NCI-H226 (cell line): ENCODE measurements at regions not wholly inside any gene's neighbourhood (a gene's known extent, or its start where the extent isn't known, plus 50 kb on each side); places are given as distances from the start of the nearest gene placed in this dataset.

Experiments
- DNase-seq: peaks from one replicate; pipeline ENCODE4 v3.0.0-alpha.2; 2015

DNA sequence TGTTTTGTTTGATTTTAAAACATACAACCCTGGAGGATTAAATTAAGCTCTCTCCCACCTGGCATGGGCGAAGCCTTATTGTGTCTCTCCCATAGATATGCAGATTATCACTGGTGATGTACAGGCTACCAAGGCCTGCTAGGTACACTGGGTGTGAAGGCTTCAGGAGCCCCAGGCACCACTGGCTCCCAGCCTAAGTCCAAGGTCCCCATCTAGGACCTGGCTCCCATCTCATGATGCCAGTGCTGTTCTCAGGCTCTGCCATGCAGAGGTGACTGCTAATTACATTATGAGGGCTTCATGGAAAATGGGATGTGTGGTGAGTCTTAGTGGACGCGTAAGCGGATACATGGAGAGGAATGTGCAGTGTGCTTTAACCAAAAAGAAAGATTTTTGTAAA lies 201.2 kb upstream of the KLHL29 start:
- DNase-seq = no peak

GRCh38 chr2:23198316-23199114 lies 186.5 kb upstream of the KLHL29 start:
- DNase-seq = no peak

DNA sequence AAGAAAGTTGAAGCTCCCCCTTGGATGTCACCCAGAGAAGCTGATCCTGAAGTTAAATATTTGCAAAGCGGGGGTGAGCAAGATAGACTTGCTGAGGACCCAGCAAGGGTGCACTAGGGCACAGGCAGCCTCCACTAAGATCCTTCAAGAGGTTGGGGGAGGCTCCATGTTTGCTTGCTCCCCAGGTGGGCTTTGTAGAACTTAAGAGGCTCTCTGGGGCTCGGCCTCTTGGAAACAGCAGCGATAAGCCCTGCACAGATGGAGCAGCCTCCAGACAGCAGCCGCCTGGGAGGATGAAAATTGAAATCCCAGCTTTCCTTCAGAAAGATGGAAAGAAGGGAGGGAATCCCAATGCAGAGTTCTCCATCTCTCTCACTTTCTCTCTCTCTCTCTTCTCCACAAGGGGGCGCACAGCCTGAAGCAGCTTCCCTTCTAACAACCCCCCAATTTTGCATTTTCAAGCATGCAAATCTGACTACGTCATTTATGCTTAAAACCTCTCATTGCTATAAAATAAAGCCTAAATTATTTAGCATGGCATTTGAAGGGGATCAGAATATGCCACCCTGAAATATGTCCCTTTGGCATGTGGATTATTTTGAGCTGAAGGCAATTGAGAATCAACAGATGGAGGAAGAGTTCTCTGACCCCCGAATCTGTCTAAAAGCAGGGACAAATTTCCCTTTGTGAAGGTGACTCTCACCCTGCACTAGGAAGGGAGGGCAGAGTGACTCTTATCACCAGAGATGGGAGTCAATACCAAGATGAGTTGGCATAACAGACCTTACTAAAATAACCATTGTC lies 185.7 kb upstream of the KLHL29 start:
- peak; percentile 4 for DNase-seq

GRCh38 chr2:23200068-23200786 lies 184.8 kb upstream of the KLHL29 start:
- DNase-seq = no peak

- no peak for DNase-seq
These were observed 184.2 kb upstream of the KLHL29 start for GRCh38 chr2:23200787-23201114.

DNA sequence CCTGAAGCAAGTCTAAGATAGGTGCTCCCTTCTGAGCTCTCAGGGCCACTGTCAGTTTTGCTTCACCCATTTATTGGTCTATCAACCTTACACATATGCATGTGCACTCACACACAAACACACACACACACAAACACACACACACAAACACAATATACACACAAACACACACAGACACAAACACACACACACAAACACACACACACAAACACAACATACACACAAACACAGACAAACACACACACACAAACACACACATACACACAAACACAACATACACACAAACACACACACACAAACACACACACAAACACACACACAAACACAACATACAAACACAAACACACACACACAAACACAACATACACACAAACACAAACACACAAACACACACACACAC lies 181.6 kb upstream of the KLHL29 start:
- no peak for DNase-seq

GRCh38 chr2:23204685-23205242 lies 180.2 kb upstream of the KLHL29 start:
- DNase-seq = no peak

DNA sequence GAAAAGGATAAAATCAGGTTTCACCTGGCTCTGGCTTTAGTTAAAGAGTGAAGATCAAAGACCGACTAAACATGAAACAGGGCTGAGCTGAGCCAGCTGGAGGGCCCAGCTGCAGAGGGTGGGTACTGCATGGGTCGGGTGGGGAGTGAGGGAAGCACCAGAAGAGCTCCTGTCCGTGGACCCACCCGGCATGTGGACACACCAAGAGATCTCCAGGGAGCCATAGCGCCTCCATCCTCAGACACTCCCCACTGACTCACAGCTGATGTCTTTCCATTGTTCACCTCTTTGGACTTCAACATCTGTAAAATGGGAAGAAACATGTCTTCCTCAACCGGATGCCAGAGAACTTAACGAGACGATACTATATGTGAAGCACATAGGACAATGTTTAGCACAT lies 178.3 kb upstream of the KLHL29 start:
- no peak for DNase-seq

- no peak for DNase-seq
These were observed 177.1 kb upstream of the KLHL29 start for GRCh38 chr2:23207871-23208270.

GRCh38 chr2:23208339-23208738 lies 176.6 kb upstream of the KLHL29 start:
- no peak for DNase-seq

- DNase-seq = no peak
These were observed 175.9 kb upstream of the KLHL29 start for GRCh38 chr2:23209059-23209458.

- DNase-seq = no peak
These were observed 172.9 kb upstream of the KLHL29 start for GRCh38 chr2:23211987-23212583.

DNA sequence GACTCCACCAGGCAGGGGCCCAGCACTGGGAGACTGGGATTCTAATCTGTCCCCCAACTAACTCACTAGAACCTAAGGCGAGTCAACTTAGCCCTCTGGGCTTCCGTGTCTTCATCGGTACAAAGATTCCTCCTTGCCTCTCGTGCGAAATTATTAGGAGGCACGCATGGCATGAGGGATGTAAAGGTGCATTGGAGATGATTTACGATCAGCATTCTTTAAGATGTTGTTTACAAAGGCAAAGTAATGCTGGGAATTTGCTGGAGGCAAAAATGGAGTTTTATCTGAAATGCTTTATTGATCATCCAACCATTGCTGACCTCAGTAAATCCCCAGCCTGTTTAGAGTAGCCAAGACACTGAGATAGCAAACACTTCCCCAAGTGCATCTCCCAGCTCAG lies 171.8 kb upstream of the KLHL29 start:
- no peak for DNase-seq

GRCh38 chr2:23215016-23215415 lies 170.0 kb upstream of the KLHL29 start:
- no peak for DNase-seq

- DNase-seq = no peak
These were observed 165.3 kb upstream of the KLHL29 start for GRCh38 chr2:23219666-23220065.

DNA sequence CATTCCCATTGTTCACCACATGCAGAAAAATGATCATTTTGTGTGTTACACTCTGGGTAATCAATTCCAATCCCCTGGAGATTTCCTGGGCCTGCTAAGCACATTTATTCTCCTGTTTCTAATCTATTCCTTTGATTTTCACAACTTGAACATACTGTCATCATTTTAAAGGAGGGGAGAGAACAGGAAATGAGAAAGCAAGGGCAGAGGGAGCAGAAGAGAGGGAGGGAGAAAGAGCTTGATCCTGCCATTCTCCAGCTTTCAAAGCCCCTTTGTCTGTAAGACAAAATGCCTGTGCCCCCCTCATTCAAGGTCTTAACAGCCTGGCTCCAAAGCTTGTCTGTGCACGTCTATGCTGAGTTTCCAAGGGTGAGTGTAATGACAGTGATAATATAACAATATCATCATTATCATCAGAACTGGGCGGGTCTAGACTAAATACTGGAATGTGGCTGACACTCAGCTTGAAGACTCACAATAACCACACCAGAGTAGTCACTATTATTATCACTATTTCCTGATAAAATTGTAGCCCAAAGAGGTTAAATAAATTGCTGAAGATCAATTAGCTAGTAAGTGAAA lies 164.4 kb upstream of the KLHL29 start:
- DNase-seq = no peak

DNA sequence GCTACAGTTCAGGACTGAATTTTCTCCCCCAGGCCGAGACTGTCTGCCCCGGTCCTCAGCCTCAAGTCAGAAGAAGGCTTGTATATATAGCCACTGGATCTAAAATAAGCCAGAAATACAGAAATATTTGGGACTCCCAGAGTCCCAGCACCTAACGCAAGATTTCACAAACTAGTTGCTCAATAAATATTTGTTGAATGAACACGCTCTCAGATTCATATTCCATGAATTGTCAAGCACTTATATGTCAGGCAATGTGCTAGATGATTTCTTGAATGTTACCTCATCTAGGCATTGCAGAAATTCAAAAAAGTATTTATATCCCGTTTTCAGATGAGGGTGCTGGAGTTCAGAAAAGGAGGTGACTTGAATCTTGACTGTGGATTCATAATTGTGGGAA lies 163.7 kb upstream of the KLHL29 start:
- no peak for DNase-seq

GRCh38 chr2:23221901-23222300 lies 163.1 kb upstream of the KLHL29 start:
- DNase-seq = no peak

- no peak for DNase-seq
These were observed 154.1 kb upstream of the KLHL29 start for GRCh38 chr2:23230885-23231284.

GRCh38 chr2:23231865-23232264 lies 153.1 kb upstream of the KLHL29 start:
- no peak for DNase-seq

DNA sequence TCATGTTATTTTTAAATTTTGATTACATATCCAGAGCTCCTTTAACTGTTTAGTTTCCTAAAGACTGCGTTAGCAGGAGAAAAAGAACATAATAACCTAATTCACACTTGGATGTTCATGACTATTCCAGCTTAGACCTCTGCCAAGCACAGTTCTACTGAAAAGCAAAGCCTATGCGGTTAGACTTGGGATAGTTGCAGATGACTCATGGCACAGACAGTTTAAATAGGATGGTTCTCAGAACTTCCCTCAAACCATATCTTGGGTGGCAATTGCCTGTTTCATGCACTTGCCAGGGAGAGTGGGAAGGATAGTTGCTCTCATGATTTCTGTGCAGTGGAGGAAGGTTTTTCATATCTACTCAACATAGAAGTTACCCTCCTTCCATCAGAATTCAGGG lies 149.7 kb upstream of the KLHL29 start:
- peak; percentile 39 for DNase-seq

DNA sequence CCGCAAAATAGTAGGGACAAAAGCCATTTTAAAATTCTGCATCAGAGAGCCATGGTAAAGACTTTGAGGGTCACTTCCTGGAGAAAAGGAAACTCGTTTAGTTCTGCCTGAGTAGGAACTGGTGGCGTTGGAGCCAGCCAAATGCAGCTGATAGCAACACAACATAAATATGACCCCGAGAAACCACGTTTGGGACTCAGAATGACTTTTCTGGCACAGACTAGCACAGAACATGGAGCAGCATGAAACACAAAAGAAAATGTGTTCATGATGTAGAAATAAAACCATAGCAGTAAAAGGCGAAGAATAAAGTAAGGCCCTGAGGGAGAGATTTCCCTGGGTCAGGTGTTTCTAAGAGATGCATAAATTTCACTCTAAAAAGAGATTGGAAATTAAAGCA lies 149.2 kb upstream of the KLHL29 start:
- no peak for DNase-seq

DNA sequence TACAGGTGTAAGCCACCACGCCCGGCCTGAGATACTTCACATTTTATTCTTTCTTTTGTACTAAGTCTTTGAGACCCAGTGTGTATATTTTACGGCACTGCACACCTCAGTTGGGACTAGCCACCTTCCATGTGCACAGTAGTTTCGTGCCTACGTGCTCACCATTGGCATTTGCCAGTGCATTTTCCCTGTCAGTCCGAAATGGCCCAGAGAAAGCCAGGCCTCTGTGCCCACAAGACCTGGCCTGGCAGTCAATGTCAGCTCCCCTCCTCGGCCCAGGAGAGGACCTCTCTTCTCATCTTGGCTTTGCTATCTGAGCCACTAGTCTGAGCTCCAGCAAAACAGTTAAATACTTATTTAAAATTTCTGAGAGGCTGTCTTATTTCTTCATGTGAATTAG lies 147.8 kb upstream of the KLHL29 start:
- no peak for DNase-seq
